GF-D8 (cell line): ENCODE measurements at regions not wholly inside any gene's neighbourhood (a gene's known extent, or its start where the extent isn't known, plus 50 kb on each side); places are given as distances from the start of the nearest gene placed in this dataset.

Experiments
- DNase-seq: peaks from one replicate; lab custom pipeline; 2025; lab: John Stamatoyannopoulos, UW

DNA sequence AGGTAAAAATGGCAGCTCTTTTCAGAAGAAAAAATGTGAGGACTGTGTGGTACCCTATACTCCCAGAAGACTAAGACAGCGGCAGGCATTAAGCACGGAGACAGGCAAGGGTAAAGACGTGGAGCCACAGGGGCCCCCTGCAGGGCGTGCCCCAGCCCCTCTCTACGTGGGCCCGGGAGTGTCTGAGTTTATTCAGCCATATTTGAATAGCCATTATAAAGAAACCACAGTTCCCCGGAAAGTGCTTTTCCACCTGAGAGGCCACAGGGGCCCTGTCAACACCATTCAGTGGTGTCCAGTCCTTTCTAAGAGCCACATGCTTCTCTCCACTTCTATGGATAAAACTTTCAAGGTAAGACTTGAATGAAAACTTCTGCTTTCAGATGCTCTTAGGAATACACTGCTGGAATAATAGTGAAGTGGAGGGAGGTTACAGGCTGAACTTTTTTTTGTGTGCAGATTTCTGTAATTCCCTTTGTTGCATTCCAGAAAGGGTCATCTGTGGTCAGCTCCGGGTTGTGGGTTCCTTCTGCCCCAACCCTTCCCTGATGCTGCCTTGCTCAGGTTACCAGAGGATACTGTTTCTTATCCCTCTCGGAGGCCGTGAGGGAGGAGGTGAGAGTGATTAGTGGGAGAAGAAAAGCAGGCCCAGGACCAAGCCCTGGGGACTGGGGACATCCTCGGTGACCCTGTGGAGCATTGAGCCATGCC, 58.4 kb downstream of the SLC25A47 start:
- DNase-seq, result no peak

DNA sequence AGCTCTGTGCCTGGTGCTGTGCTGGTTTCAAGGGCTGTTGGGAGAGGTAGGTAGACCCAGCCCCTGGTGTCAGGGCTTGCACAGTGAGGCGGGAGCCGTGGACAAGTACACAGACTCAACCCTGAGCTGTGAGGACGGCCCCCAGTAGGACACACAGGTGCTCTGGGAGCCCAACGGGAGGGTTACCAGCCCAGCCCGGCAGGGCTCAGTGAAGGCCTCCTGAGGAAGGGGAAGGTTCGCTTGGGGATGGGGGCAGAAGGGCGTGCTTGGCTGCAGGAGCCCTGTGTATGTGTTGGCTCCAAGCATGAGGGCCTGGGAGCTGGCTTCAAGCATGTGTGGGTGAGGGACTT, 58.9 kb downstream of the SLC25A47 start:
- DNase-seq, result no peak

DNA sequence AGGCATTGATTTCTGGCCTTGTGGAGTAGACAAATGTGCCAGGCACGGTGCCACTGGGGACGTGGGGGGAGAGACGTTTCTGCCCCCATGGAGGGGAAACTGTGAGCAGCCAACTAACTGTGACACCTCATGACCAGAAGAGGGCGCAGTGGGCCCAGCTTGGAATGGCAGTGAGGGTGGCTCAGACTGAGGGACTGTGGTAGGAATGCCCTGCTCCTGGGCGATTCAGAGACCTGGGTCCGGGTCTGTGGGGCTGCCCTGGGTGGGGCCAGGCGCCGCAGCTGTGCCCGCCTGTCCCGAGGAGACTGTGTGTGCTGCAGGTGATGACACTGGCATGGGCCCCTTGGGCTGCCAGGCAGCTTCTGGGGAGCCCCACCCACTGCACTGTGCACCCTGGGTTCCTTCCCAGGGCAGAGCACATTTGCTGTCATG, 60.6 kb downstream of the SLC25A47 start:
- no peak for DNase-seq

DNA sequence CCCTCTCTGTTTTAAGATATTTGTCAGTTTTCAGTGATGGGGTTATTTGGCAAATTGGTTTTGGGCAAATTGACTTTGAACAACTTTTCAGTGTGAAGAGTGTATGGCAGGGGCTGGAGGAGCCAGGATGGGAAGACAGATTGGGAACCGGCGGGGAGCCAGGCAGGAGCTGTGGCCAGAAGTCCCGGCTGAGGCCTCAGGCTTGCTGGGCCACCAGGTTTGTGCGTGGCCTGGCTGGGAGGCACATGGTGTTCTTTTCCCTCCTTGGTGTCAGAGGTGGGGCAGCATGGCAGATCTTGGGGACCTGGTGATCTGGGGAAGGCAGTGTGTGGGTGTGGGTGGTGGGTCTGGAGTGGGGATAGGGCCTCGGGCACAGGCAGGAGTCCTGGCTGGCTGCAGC, 61.1 kb downstream of the SLC25A47 start:
- DNase-seq, result no peak

DNA sequence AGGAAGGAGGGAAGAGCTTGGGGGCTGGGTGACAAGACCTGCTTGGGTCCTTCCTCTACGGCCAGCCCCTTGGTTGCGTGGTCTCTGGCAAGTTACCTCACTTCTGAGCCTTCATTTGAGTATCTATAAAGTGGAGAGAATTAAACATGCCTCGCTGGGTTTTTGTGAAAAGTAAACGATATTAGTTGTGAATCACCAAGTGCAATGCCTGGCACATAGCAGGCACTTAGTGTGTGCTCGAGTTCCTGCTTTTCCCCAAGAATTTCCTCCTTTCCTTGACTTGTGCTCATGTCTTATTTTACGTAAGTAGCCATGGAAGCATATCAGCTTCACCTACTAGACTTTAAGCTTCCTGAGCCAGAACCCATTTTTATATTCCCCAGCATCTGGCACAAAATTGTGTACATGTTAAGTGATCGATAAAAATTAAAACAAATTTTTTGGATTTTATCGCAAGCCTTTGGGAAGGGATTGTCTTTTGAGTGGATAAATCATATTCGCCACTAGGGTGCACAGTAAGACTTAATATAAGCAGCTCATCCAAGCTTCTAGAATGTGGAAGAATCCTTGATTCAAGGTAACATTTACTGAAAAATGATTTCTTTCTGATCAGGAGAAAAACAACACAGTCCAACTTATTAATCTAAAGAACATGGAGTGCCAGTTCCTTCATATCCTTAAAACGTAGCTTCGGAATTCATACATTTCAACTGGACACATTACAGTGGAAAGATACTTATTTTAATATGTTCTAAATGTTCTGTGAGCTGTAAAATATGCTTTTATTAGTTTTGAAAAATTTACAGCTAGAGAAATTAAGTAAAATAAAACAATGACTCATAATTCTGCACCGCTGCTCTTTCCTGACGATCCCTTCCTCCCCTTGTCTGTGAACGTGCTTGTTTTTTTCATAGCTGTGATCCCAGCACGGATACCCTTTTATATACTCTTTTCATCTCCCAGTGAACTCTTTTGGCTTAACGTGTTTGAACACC, 62.0 kb downstream of the SLC25A47 start:
- no peak for DNase-seq

DNA sequence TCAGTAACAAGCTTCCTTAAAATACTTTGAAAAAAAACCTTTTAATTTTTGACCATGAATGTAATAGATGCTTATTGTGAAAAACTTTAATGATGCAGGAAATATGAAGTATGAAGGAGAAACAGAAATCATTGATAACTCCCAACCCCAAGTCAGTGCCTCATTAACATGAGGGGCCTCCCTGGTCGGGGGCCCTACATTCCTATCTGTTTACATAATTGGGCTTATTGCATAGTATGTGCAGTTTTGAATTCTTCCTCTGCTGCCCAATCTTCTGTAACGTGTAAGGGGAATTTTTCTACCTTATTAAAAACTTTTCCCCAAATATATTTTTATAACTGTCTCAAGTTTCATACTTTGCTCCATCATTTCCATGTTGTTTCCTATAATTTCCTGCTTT, 63.0 kb downstream of the SLC25A47 start:
- DNase-seq, result no peak

GRCh38 chr14:100386846-100387245, 63.7 kb downstream of the SLC25A47 start:
- no peak for DNase-seq

DNA sequence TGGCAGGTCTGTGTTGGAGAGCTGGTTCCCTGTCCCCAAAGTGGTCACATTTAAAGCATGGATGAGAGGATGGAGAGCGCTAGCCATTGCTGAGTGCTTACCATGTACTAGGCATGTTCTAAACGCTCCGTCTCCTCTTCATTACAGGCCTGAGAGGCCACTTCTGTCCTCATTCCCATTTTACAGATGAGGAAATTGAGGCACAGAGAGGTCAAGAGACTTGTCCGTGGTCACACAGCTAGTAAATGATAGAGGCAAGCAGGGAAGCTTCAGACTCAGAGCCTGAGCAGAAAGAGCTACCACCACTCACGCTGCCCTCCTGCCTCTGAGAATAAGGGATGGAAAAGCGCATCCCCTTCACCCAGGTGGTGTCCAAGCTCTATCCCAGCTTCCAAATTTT, 64.3 kb downstream of the SLC25A47 start:
- DNase-seq, result no peak

- DNase-seq, result no peak
Measured at GRCh38 chr14:100388103-100389054, 65.2 kb downstream of the SLC25A47 start.

- no peak for DNase-seq
Measured at GRCh38 chr14:100389497-100390104, 66.5 kb downstream of the SLC25A47 start.

GRCh38 chr14:100391173-100391572, 68.0 kb downstream of the SLC25A47 start:
- DNase-seq, result no peak

DNA sequence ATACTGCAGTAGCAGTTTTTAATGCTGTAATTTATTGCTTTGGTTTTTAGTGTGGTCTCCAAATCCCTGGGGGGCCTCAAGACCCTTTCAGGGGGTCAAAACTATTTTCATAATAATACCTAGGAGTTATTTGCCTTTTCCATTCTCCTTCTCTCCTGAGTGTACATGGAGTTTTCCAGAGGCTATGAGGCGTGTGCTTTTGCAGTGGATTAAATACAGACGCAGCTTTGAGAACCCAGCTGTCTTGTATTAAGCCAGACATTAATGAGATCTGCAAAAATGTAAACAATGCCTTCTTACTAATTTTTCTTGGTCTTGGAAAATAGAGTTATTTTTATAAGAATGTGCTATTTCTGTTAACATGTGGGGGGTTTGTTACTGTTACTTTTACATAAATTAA, 68.6 kb downstream of the SLC25A47 start:
- DNase-seq, result no peak

GRCh38 chr14:100392356-100392755, 69.2 kb downstream of the SLC25A47 start:
- DNase-seq, result no peak

- DNase-seq, result no peak
Measured at GRCh38 chr14:100393362-100393761, 70.2 kb downstream of the SLC25A47 start.

- DNase-seq, result no peak
Measured at GRCh38 chr14:100393906-100394732, 71.0 kb downstream of the SLC25A47 start.

- DNase-seq, result no peak
Measured at GRCh38 chr14:100394886-100395672, 71.9 kb downstream of the SLC25A47 start.

DNA sequence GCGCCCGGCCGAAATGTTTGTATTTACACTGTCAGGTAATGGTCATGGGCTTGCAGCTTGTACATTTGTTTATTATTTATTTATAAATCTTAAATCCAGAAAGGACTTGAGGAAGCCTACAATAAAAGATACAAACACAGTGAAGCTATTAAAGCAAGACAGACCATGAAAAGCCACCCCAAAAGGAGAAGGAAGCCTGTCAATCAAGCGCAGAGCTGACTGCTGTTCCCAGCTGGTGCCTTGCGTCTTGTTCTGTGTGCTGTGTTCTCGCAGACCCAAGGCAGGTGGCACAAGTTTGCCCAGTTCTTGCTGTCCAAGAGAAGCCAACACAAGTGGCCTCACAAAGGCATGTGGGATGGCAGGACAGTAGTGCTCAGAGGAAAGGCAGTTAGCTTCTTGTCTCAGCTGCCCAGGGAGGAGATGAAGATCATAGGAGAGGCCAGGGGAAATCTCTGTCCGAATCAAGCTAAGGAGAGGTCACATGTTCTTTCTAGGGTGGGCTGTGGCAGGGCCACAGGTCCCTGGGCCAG, 73.2 kb downstream of the SLC25A47 start:
- no peak for DNase-seq

GRCh38 chr14:100397005-100397404, 73.9 kb downstream of the SLC25A47 start:
- DNase-seq, result no peak

- no peak for DNase-seq
Measured at GRCh38 chr14:100398044-100398443, 74.9 kb downstream of the SLC25A47 start.
